CD4-positive, alpha-beta T cell (primary cell): ENCODE measurements at regions not wholly inside any gene's neighbourhood (a gene's known extent, or its start where the extent isn't known, plus 50 kb on each side); places are given as distances from the start of the nearest gene placed in this dataset.
"Not testable (repeated sequence)": the region's sequence is repeated elsewhere in the genome, so short reads cannot be mapped to it uniquely, and the experiment has no call there.

ENCODE experiments used
- ATAC-seq: fragments of 200-7000 bp; cut with Tn5 transposase; one replicate; pipeline ENCODE4 v1.10.0; 2022; ENCODE audit warnings: mild to moderate bottlenecking; ENCODE audit not compliant: poor library complexity
- CTCF ChIA-PET: fragments of 350-600 bp; sonication (Branson Sonifier 250); formaldehyde crosslinking; loops from one replicate; lab custom pipeline; 2021; ENCODE audit warnings: antibody characterized with exemption, inconsistent platforms; lab: Charles Lee
- POLR2A ChIA-PET: fragments of 350-600 bp; sonication (Branson Sonifier 250); formaldehyde crosslinking; loops from one replicate; lab custom pipeline; 2021; ENCODE audit warnings: antibody characterized with exemption, inconsistent platforms; lab: Charles Lee
- DNase-seq, 14 experiments: peaks; one replicate each; pipeline ENCODE4 v3.0.0-alpha.2; 2013 to 2020; ENCODE audit warnings: mixed read lengths in 2 of 14
- H3K27ac ChIP-seq, 2 donors: one replicate each; pipeline versions ENCODE4 v1.5.1 to v1.7.0; 2013; ENCODE audit warnings: low read length in 2 of 2, low read depth in 1 of 2, mild to moderate bottlenecking in 1 of 2
- H3K27me3 ChIP-seq, 2 experiments: 1 replicate in 1 of 2; 2 replicates in 1 of 2; pipeline versions ENCODE4 v1.6.1 to v1.7.0; 2013; ENCODE audit warnings: low read length in 2 of 2, control low read depth in 1 of 2, mild to moderate bottlenecking in 1 of 2, moderate library complexity in 1 of 2; ENCODE audit not compliant: insufficient read depth in 2 of 2, control insufficient read depth in 1 of 2
- H3K36me3 ChIP-seq: one replicate; pipeline ENCODE4 v1.6.1; 2013; ENCODE audit warnings: low read length, control low read depth; ENCODE audit not compliant: insufficient read depth
- H3K4me1 ChIP-seq: one replicate; pipeline ENCODE4 v1.6.1; 2013; ENCODE audit warnings: low read length, control low read depth; ENCODE audit not compliant: insufficient read depth
- H3K4me3 ChIP-seq: one replicate; pipeline ENCODE4 v1.5.1; 2013; ENCODE audit warnings: mild to moderate bottlenecking, low read length, moderate library complexity
- H3K9me3 ChIP-seq, 2 experiments: 1 replicate in 1 of 2; 2 replicates in 1 of 2; pipeline versions ENCODE4 v1.6.1 to v1.7.0; 2013; ENCODE audit warnings: low read length in 2 of 2, mild to moderate bottlenecking in 2 of 2, control low read depth in 1 of 2, moderate library complexity in 1 of 2; ENCODE audit not compliant: control insufficient read depth in 1 of 2, insufficient read depth in 1 of 2
- H3K27ac Mint-ChIP-seq: one replicate; pipeline ENCODE4 v1.8.0; 2020; ENCODE audit warnings: mixed read lengths
- H3K27me3 Mint-ChIP-seq: one replicate; pipeline ENCODE4 v1.8.0; 2021; ENCODE audit warnings: mixed read lengths
- H3K36me3 Mint-ChIP-seq: one replicate; pipeline ENCODE4 v1.8.0; 2021; ENCODE audit warnings: low read depth, mixed read lengths
- H3K4me1 Mint-ChIP-seq: one replicate; pipeline ENCODE4 v1.8.0; 2021; ENCODE audit warnings: low read depth, mixed read lengths
- H3K4me3 Mint-ChIP-seq: one replicate; pipeline ENCODE4 v1.8.0; 2020; ENCODE audit warnings: mild to moderate bottlenecking, mixed read lengths
- H3K9me3 Mint-ChIP-seq: one replicate; pipeline ENCODE4 v1.8.0; 2020; ENCODE audit warnings: mixed read lengths
- CTCF ChIP-seq: fragments of 200-600 bp; IDR thresholded peaks from one replicate; pipeline ENCODE4 v1.8.0; 2022; ENCODE audit warnings: antibody characterized with exemption, mild to moderate bottlenecking
- intact Hi-C, 2 experiments: fragments of 100-400 bp; cut with DNase I in 1 of 2; cut with micrococcal nuclease in 1 of 2; formaldehyde crosslinking; loops; one replicate each; pipeline versions ENCODE4 v1.15.1 to v1.9.0; 2023 to 2025; cut with DNase I, micrococcal nuclease

- H3K4me1 Mint-ChIP-seq, result no peaks in the 10 kb centered on the region
Measured at GRCh38 chr1:220966881-220967611, 87.8 kb downstream of the HLX start.

GRCh38 chr1:220967911-220968310, 88.7 kb downstream of the HLX start:
- H3K4me1 Mint-ChIP-seq, result no peaks in the 10 kb centered on the region
- Histone ChIP-seq H3K36me3 (no peaks in the 10 kb centered on the region), H3K4me1 (no peaks in the 10 kb centered on the region), H3K9me3 (peaks cover 0 to 9% of the 10 kb centered on the region in 2 experiments), H3K27ac (no peak overlapping the region), H3K4me3 (no peak overlapping the region), H3K27me3 (no peaks in the 10 kb centered on the region)
- POLR2A ChIA-PET, result no interaction called here
- intact Hi-C loops, result no loop called here
- no peaks in the 10 kb centered on the region for H3K36me3 Mint-ChIP-seq
- no peak overlapping the region for H3K4me3 Mint-ChIP-seq
- no peak overlapping the region for H3K27ac Mint-ChIP-seq
- ATAC-seq, result no peak
- no peak for TF ChIP-seq CTCF
- CTCF ChIA-PET, result interaction anchor here (0.7 kb wide), 1 partner anchor 13 kb away, joined by 3 read pairs; no protein-coding TSS in a partner anchor
- peaks cover 8% of the 10 kb centered on the region for H3K9me3 Mint-ChIP-seq
- no peak for DNase-seq
- no peaks in the 10 kb centered on the region for H3K27me3 Mint-ChIP-seq

More at GRCh38 chr1:220966881-220967611, 87.8 kb downstream of the HLX start:
- Histone ChIP-seq H3K27me3 (no peaks in the 10 kb centered on the region), H3K9me3 (peaks cover 0 to 9% of the 10 kb centered on the region in 2 experiments), H3K4me3 (no peak overlapping the region), H3K4me1 (no peaks in the 10 kb centered on the region), H3K27ac (no peak overlapping the region), H3K36me3 (no peaks in the 10 kb centered on the region)
- Mint-ChIP-seq H3K27me3 (no peaks in the 10 kb centered on the region), H3K36me3 (no peaks in the 10 kb centered on the region), H3K9me3 (peaks cover 10% of the 10 kb centered on the region), H3K4me3 (no peak overlapping the region), H3K27ac (no peak overlapping the region)
- CTCF ChIA-PET, result interaction anchor here (0.7 kb wide), 1 partner anchor 12 kb away, joined by 3 read pairs; no protein-coding TSS in a partner anchor
- no peak for TF ChIP-seq CTCF
- POLR2A ChIA-PET, result no interaction called here
- intact Hi-C loops, result no loop called here
- no peak for ATAC-seq
- no peak for DNase-seq

GRCh38 chr1:220969281-220969680, 90.0 kb downstream of the HLX start:
- CTCF ChIA-PET, H3K9me3 Mint-ChIP-seq, DNase-seq, ATAC-seq, H3K27me3 Mint-ChIP-seq, H3K36me3 ChIP-seq, H3K36me3 Mint-ChIP-seq, H3K4me1 Mint-ChIP-seq, H3K4me3 Mint-ChIP-seq, intact Hi-C loops, H3K4me3 ChIP-seq, H3K9me3 ChIP-seq, H3K27me3 ChIP-seq, H3K4me1 ChIP-seq, H3K27ac ChIP-seq, H3K27ac Mint-ChIP-seq, POLR2A ChIA-PET: not testable (repeated sequence)

- H3K36me3 Mint-ChIP-seq, result no peaks in the 10 kb centered on the region
- H3K27me3 ChIP-seq, result no peaks in the 10 kb centered on the region
- ChIA-PET POLR2A (no interaction called here), CTCF (no interaction called here)
- H3K9me3 ChIP-seq, result peaks cover 0 to 9% of the 10 kb centered on the region in 2 experiments
- no peaks in the 10 kb centered on the region for H3K36me3 ChIP-seq
- no peaks in the 10 kb centered on the region for H3K4me1 Mint-ChIP-seq
- H3K27ac Mint-ChIP-seq, result no peak overlapping the region
- ATAC-seq (no peak), DNase-seq (no peak)
- H3K4me3 Mint-ChIP-seq, result no peak overlapping the region
- TF ChIP-seq CTCF, result no peak
- H3K27me3 Mint-ChIP-seq, result no peaks in the 10 kb centered on the region
- intact Hi-C loops, result no loop called here
- H3K9me3 Mint-ChIP-seq, result no peaks in the 10 kb centered on the region
- H3K27ac ChIP-seq, result no peak overlapping the region
- no peak overlapping the region for H3K4me3 ChIP-seq
- no peaks in the 10 kb centered on the region for H3K4me1 ChIP-seq
Measured at GRCh38 chr1:220970311-220970710, 91.1 kb downstream of the HLX start.
